Endothelial cell of umbilical vein (primary cell): ENCODE measurements at regions not wholly inside any gene's neighbourhood (a gene's known extent, or its start where the extent isn't known, plus 50 kb on each side); places are given as distances from the start of the nearest gene placed in this dataset.

Experiments
- BruUV-seq: library from RNA; stranded (reverse); fragments of 400-500 nt; replicated peaks from 2 replicates; lab custom pipeline; 2021; lab: Mats Ljungman, UMichigan
- CTCF ChIA-PET: fragments of 300-600, 350-600 bp; sonication (Branson Sonifier 250); formaldehyde crosslinking; loops from one replicate; lab custom pipeline; 2021; ENCODE audit warnings: antibody characterized with exemption, inconsistent platforms; lab: Charles Lee
- POLR2A ChIA-PET: fragments of 300-600, 350-600 bp; sonication (Branson Sonifier 250); formaldehyde crosslinking; loops from one replicate; lab custom pipeline; 2021; ENCODE audit warnings: antibody characterized with exemption, inconsistent platforms; lab: Charles Lee
- DNase-seq: peaks from one replicate; pipeline ENCODE4 v3.0.0-alpha.2; 2011; ENCODE audit warnings: low read depth, low spot score
- FAIRE-seq: peaks from 2 replicates; lab custom pipeline; 2011; peaks lifted over from hg19 to GRCh38; lab: Jason Lieb, UNC
- H2AFZ ChIP-seq: 2 replicates; pipeline ENCODE4 v1.6.0; 2012; ENCODE audit warnings: low read depth, low read length, control low read depth, inconsistent platforms
- H3K27ac ChIP-seq: 2 replicates; pipeline ENCODE4 v1.5.1; 2011; ENCODE audit warnings: low read depth, mild to moderate bottlenecking, control low read depth, low read length, moderate library complexity; ENCODE audit not compliant: insufficient read depth
- H3K27me3 ChIP-seq, 2 experiments: 2 replicates each; pipeline versions ENCODE4 v1.6.0 to v1.6.1; 2011; ENCODE audit warnings: low read length in 2 of 2, mixed read lengths in 1 of 2; ENCODE audit not compliant: control insufficient read depth in 2 of 2, insufficient read depth in 2 of 2
- H3K36me3 ChIP-seq, 2 experiments: 2 replicates in 1 of 2; 3 replicates in 1 of 2; pipeline ENCODE4 v1.5.1; 2011; ENCODE audit warnings: low read length in 2 of 2, mild to moderate bottlenecking in 1 of 2, moderate library complexity in 1 of 2; ENCODE audit not compliant: control insufficient read depth in 2 of 2, insufficient read depth in 2 of 2; ENCODE audit errors: extremely low read depth in 1 of 2
- H3K4me1 ChIP-seq: 3 replicates; pipeline ENCODE4 v1.5.1; 2011; ENCODE audit warnings: mild to moderate bottlenecking, low read length; ENCODE audit not compliant: control insufficient read depth, insufficient read depth; ENCODE audit errors: extremely low read depth
- H3K4me2 ChIP-seq: 2 replicates; pipeline ENCODE4 v1.6.1; 2011; ENCODE audit warnings: low read length, control low read depth, mixed read lengths; ENCODE audit not compliant: insufficient read depth
- H3K4me3 ChIP-seq, 3 experiments: fragments of 200-600 bp in 1 of 3; sonication (generic), shearing (Covaris generic) in 1 of 3; replicated peaks in 1 of 3; 2 replicates each; pipeline ENCODE4 v1.5.1; 2011 to 2016; ENCODE audit warnings: control low read depth in 3 of 3, low read length in 3 of 3, mild to moderate bottlenecking in 2 of 3, inconsistent platforms in 1 of 3, low read depth in 1 of 3, moderate library complexity in 1 of 3; ENCODE audit not compliant: insufficient read depth in 1 of 3
- H3K79me2 ChIP-seq: 2 replicates; pipeline ENCODE4 v1.6.0; 2012; ENCODE audit warnings: low read length, inconsistent platforms; ENCODE audit not compliant: control insufficient read depth, insufficient read depth
- H3K9ac ChIP-seq: replicated peaks from 2 replicates; pipeline ENCODE3; 2011; ENCODE audit warnings: low read length, control low read depth; ENCODE audit not compliant: insufficient read depth; ENCODE audit errors: extremely low read depth
- H3K9me1 ChIP-seq: replicated peaks from 3 replicates; pipeline ENCODE4 v1.6.0; 2011; ENCODE audit warnings: mild to moderate bottlenecking, low read length; ENCODE audit not compliant: control insufficient read depth, insufficient read depth; ENCODE audit errors: extremely low read depth
- H3K9me3 ChIP-seq: replicated peaks from 2 replicates; pipeline ENCODE4 v1.5.1; 2012; ENCODE audit warnings: low read length, inconsistent platforms; ENCODE audit not compliant: control insufficient read depth, insufficient read depth
- H4K20me1 ChIP-seq: replicated peaks from 2 replicates; pipeline ENCODE3; 2011; ENCODE audit warnings: mild to moderate bottlenecking, low read length; ENCODE audit not compliant: control insufficient read depth, insufficient read depth; ENCODE audit errors: extremely low read depth
- EZH2 ChIP-seq: IDR thresholded peaks from 2 replicates; pipeline ENCODE4 v1.6.1; 2012; ENCODE audit warnings: borderline replicate concordance, low read depth, mild to moderate bottlenecking, moderate library complexity, low read length, inconsistent platforms; ENCODE audit not compliant: severe bottlenecking
- GATA2 ChIP-seq: IDR thresholded peaks from 2 replicates; pipeline ENCODE4 v1.7.0; 2011; ENCODE audit warnings: low read depth, mild to moderate bottlenecking, moderate library complexity, mixed read lengths, low read length; ENCODE audit not compliant: insufficient read length, insufficient read depth
- POLR2A ChIP-seq: IDR thresholded peaks from 2 replicates; pipeline ENCODE4 v1.6.1; 2012; ENCODE audit warnings: low read depth, mild to moderate bottlenecking, control low read depth, low read length
- POLR2AphosphoS5 ChIP-seq: IDR thresholded peaks from 2 replicates; pipeline ENCODE4 v1.6.1; 2012; ENCODE audit warnings: low read depth, mild to moderate bottlenecking, control low read depth, low read length, moderate library complexity; ENCODE audit not compliant: insufficient read depth
- dilution Hi-C: fragments of 300-500 bp; cut with MboI; formaldehyde crosslinking; loops from one replicate; pipeline ENCODE4 v1.15.0; 2019; ENCODE audit warnings: low sequenced_read_pairs; ENCODE audit not compliant: extremely low pct_ligation_motif_present
- intact Hi-C: fragments of 100-400 bp; cut with micrococcal nuclease; formaldehyde crosslinking; loops from one replicate; pipeline ENCODE4 v1.10.0; 2022
- TF ChIP-seq, protein P1 (sequence below), 2 donors: IDR thresholded peaks; 1 replicate in 1 of 2; 2 replicates in 1 of 2; pipeline ENCODE4 v1.5.1; 2011; ENCODE audit warnings: low read length in 2 of 2, mild to moderate bottlenecking in 2 of 2, moderate library complexity in 2 of 2, control low read depth in 1 of 2, inconsistent platforms in 1 of 2, low read depth in 1 of 2; ENCODE audit not compliant: insufficient read depth in 1 of 2; ENCODE audit errors: extremely low read depth in 1 of 2

DNA sequence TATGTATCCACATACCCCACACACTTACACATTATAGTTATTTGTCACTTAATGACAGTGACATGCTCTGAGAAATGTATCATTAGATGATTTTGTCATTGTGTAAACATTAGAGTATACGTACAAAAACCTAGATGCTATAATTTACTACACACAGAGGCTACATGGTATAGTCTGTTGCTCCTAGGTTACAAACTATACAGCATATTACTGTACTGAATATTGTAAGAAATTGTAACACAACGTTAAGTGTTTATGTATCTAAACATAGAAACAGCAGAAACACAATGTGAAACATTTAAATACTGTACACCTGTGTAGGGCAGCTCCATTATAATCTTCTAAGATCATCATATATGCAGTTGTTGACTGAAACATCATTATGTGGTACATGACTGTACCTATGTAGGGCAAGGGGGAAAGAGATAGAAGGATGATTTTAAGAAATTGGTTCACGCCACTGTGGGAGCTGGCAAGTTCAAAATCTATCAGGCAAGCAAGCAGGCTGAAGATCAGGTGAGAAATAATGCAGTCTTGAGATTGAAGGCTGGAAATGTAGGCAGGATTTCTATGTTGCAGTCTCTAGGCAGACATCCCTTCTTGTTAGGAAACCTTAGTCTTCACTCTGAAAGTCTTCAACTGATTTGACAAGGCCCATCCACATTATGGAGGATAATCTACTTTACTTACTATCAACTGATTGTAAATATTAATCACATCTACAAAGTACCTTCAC, 78.0 kb upstream of the CPEB2 start:
- Histone ChIP-seq H3K27ac (no peak overlapping the region), H2AFZ (no peak overlapping the region), H3K9me3 (no peaks in the 10 kb centered on the region), H4K20me1 (no peaks in the 10 kb centered on the region), H3K4me2 (no peak overlapping the region), H3K9me1 (no peaks in the 10 kb centered on the region), H3K79me2 (no peaks in the 10 kb centered on the region), H3K36me3 (no peaks in the 10 kb centered on the region), H3K9ac (no peak overlapping the region), H3K4me1 (no peaks in the 10 kb centered on the region), H3K4me3 (no peak overlapping the region), H3K27me3 (no peaks in the 10 kb centered on the region)
- POLR2A ChIA-PET: no interaction called here
- CTCF ChIA-PET: no interaction called here
- DNase-seq (no peak), FAIRE-seq (no peak)
- dilution Hi-C loops (no loop called here), intact Hi-C loops (no loop called here)
- no TSS peak for BruUV-seq
- TF ChIP-seq POLR2A: no peak
- TF ChIP-seq, protein P1, sequence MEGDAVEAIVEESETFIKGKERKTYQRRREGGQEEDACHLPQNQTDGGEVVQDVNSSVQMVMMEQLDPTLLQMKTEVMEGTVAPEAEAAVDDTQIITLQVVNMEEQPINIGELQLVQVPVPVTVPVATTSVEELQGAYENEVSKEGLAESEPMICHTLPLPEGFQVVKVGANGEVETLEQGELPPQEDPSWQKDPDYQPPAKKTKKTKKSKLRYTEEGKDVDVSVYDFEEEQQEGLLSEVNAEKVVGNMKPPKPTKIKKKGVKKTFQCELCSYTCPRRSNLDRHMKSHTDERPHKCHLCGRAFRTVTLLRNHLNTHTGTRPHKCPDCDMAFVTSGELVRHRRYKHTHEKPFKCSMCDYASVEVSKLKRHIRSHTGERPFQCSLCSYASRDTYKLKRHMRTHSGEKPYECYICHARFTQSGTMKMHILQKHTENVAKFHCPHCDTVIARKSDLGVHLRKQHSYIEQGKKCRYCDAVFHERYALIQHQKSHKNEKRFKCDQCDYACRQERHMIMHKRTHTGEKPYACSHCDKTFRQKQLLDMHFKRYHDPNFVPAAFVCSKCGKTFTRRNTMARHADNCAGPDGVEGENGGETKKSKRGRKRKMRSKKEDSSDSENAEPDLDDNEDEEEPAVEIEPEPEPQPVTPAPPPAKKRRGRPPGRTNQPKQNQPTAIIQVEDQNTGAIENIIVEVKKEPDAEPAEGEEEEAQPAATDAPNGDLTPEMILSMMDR (IDR thresholded peaks at IDR 0.05; ENCODE audit: extremely low read depth in 1 of 2, insufficient read depth in 1 of 2, low read depth in 1 of 2, low read length in 2 of 2): no peak
- TF ChIP-seq EZH2: no peak
- TF ChIP-seq GATA2: no peak
- TF ChIP-seq POLR2AphosphoS5: no peak
